Posterior cingulate gyrus (tissue), 11 donors: ENCODE measurements at regions not wholly inside any gene's neighbourhood (a gene's known extent, or its start where the extent isn't known, plus 50 kb on each side); places are given as distances from the start of the nearest gene placed in this dataset.

Source experiments
- DNase-seq, 10 donors: peaks; one replicate each; pipeline versions ENCODE4 v3.0.0 to v3.0.0-alpha.2; 2020 to 2021; ENCODE audit warnings: mixed read lengths in 3 of 10
- intact Hi-C: fragments of 100-400 bp; cut with DNase I; formaldehyde crosslinking; loops from one replicate; pipeline ENCODE4 v1.15.1; 2023

DNA sequence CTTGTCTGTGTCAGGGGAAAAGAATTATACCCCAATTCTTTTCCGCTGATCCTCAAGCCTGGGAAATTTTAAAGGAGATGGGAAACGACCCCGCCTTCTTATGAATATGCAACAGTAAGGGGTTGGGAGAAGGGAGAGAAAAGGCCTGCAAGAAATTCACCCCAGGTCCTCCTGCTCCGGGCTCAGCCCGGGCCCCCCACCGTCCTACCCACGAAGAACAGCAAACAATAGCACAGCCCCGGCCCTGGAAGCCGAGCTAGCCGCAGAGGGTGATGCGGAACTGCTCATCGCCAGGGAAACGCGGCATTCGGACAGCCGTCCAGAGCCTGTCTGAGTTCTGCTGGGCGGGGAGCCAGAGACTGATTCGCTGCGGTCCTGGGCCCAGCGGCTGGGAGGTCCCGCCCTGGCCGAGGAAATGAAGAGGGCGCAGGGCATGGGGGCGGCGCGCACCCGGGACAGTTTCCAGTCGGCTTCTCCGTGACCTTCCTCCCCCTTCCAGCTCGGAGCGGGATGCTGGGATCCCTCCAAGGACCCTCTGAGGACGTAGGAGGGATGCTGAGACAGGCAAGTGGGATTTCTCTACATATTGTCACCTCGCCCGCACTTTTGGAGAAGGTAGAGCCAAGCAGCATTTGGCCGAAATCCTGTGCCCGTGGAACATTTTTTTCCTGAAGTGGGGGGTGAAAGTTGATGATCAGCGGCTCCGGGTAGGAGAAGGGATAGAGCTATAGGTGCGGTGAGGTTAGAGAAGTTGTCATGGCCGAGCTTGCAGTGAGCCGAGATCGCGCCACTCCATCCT, 82.3 kb upstream of the C1QTNF9B start:
- peak; percentile 67 to 95 (median 78) for DNase-seq
- intact Hi-C loops: no loop called here

DNA sequence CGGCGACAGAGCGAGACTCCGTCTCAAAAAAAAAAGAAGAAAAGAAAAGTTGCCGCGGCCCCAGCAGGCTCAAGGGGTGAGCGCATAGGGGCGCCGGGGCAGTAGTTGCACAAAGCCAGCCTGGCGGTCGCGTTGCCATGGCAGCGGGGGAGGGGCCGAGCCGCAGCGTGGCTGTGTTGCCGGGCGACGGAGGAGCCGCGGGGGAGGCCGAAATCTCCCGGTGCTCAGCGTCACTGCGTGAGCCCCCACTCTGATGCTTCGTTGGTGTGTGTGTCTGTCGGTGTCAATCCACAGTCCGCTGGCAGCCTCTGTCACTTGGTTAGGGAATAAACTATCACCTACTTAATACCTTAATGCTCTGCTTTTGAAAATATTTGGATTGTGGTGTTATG, 82.9 kb upstream of the C1QTNF9B start:
- peak; percentile 69 to 98 (median 92) for DNase-seq
- intact Hi-C loops: no loop called here

DNA sequence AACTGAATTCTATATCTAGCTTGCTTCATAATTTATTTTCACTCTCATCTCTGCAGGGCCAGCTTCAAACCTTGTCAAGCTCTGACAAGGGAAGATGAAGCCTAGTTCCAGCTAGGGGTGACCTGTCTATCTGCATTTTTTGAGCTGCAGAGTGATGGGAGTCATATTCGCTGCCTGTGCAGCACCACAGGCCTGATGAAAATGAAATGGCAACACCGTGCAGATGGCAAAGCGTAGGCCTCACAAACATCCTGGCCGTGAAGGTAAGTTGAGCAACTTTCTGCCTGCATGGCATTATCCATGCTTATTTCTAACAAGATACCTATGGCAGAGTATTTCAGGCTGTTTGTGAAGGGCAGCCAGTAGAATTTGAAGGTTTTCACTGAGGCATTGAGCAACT, 86.4 kb upstream of the C1QTNF9B start:
- intact Hi-C loops: no loop called here
- DNase-seq: no peak

DNA sequence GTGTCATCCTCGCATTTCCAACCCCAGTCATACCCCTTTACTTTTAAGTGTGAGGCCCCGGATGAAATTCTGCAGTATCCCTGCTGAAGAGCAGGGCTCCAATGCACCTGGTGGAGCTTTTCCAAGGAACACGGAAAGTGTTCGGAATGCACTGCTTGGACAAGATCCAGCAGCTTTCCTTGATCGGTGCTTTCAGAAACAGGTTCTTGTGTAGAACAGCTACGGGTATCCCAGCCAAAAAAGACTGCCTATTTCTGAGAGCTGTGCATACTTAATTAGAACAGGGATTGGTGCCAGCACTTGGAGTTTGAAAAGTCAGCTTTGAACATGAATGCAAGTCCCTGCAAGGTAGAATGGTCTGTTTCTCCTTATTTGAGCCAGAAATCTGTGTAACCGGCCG, 87.2 kb upstream of the C1QTNF9B start:
- no peak for DNase-seq
- intact Hi-C loops: no loop called here

DNA sequence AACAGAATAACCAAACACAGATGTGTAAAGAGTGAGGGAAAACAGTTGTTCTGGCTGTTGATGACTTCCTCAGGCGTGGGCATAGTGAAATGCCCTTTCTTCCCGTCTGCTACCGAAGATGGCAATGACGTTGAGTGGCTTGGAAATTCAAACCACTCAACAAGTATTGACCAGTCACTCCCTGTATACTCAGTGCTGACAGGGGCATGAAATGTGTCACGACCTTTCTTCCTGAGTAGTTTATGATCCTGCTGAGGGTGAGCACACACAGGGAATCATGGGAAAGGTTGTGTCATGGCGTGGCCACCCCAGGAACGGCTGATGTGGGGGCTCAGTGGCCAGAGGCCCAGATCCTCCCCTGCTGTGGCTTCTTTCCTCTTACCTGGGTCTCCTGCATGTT, 87.8 kb upstream of the C1QTNF9B start:
- no peak for DNase-seq
- intact Hi-C loops: no loop called here

DNA sequence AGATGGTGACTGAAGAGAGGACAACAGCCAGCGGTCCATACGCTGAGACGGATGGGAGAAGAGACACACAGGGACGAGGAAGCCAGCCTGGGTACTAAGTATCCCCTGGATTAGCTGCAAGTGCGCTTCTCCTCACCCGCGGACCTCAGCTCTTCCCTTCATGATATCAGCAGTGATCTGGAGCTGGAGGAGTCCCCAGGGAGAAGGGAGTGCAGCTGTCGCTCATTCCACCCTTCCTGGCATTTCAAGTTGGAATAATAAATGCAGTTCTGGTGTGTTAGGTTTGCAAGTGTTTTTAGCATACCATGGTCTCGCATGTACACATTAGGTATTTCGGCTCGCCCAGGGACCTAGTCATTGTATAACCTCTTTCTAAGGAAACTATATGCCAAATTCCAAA, 88.5 kb upstream of the C1QTNF9B start:
- intact Hi-C loops: no loop called here
- no peak for DNase-seq

DNA sequence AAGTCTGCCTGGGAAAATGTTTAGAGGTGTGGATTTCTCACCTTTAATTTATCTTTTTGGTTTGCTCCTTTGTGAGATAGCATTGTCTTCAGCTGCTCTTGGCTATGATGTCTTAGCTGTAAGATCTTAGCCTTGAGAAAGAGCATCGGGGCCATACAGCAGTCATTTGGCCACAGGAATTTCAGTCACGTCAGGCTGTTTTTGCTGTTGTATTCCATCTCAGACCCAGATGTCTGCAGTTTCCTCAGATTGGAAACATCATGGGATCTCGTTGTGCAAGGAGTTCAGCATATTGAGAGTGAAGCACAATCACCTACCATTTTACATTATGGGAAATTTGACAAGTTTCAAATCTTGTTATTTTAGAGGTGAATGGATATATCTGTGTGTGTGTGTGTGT, 89.3 kb upstream of the C1QTNF9B start:
- DNase-seq: no peak
- intact Hi-C loops: no loop called here

GRCh38 chr13:23987331-23987894, 90.1 kb upstream of the C1QTNF9B start:
- intact Hi-C loops: no loop called here
- DNase-seq: no peak

DNA sequence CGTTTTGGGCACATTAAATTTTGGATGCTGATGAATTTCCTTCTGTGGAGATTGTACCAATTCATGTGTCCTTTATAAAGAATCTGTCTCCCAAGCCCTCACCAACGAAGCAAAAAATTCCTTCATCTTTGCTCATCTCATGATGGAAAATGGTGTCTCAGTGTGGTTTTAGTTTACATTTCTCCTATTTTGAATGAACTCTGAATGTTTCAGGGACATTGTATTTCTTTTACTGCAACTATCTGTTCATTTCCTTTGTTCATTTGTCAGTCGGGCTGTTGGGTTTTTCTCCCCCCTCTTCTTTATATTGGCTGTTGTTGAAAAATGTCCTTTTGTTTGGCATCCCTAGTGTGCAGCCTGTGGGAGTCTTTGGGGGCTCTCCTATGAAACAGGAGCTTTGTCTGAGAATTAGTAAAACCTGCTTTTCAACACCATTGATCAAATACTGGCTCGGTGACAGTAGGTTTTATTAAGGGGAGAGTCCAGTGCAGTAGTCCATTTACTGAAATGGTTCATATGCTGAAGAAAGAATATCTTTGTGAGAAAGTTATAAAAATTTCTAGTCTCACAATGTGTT, 91.3 kb upstream of the C1QTNF9B start:
- no peak for DNase-seq
- intact Hi-C loops: no loop called here

- intact Hi-C loops: no loop called here
- DNase-seq: no peak
These were observed 93.2 kb upstream of the C1QTNF9B start for GRCh38 chr13:23990455-23990854.

DNA sequence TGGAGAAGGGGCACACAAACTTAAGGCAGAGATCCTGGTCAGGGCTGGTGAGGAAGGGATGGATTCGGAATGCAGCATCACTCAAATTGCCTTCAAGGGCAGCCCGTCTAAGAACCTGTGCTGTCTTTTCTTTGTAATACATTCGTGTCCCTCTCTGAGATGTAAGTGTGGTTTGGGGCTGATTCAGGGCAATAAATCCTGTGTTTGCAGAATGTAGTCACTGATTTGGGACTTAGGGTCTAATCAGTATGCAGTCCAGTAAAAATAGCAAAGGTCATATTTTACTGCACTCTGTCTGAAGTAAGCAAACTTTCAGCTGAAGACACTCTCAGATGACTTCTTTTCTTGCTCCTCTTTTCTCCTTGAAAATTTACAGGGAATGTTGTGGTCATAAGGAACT, 93.8 kb upstream of the C1QTNF9B start:
- DNase-seq: no peak
- intact Hi-C loops: no loop called here

DNA sequence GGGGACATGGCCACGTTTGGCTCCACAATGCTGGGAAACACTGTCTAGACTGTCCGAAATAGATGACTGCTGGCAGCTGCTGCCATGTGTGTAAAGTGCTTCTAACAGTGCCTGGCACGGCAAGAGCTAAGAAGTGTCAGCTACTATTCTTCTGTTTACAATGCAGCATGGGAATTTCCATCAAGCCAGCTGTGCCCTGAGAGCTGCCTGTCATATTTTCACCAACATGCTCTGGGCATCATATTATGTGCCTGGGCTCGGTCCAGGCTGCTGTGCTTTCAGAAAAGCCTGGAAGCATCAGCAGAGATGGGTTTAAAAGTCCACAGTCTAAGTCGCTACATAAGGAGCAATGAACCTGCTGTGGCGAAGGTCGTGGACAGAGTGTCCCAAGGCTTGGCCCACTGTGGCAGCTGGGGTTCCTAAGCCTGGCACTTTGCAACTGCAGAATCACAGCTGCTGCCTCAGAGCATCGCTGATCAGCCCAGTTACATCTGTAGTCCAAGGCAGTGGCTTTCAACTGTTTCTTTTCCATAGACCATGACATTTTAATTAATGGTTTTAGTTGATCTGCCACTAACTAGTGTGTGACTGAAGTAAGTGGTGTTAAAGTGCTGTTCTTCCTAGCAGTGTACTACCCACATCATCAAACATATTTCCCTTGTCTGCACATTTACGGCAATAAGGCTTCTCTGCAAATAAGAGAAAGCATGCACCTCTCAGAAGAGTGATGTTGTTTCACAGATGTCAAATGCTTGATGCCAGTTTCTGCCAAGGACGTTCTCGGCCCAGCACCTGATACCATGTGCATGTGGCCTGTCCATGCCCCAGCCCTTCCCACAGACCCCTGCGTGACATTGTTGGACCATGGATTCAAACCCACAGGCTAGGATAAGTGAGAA, 95.7 kb upstream of the C1QTNF9B start:
- DNase-seq: peak; percentile 42 to 97 (median 74)
- intact Hi-C loops: no loop called here

GRCh38 chr13:23993680-23993985, 96.3 kb upstream of the C1QTNF9B start:
- intact Hi-C loops: no loop called here
- DNase-seq: peak in 1 of 10 donors; percentile 31

DNA sequence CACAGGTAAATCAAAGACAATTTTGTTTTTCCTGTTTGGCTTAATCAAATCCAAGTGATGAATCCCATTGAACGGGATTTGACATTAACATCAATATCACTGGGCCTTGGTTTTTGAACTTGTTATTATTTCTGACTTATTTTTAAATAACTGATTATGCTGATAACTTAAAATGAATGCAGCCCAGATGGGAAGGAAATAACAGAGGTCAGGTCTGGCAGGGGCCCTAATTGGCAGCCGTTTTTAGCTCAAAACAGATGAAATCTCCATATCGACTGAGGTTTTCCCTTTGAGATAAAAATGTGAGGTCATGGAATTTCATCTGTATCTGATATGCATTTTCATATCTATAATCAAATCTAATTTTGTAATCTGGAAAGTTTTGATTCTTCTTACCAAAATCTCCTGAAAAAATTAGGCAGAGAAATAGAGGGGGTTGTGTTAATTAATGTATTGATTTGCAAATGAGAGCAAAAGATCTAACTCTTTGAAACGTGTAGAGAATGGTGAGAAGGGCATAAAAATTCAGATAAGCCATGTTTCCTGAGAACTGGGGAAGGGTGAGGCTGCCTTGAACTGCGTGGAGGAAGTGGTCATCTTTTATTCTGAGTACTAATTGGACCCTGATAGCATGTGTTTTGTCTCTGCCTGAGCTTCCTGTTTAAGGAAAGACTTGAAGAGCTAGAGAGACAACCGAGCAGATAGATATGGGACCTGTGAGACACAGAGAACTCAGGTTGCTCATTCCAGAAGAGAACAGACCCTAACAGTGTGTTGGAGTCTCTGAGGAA, 98.2 kb upstream of the C1QTNF9B start:
- intact Hi-C loops: no loop called here
- no peak for DNase-seq

GRCh38 chr13:23996456-23996855, 99.2 kb upstream of the C1QTNF9B start:
- intact Hi-C loops: no loop called here
- no peak for DNase-seq

DNA sequence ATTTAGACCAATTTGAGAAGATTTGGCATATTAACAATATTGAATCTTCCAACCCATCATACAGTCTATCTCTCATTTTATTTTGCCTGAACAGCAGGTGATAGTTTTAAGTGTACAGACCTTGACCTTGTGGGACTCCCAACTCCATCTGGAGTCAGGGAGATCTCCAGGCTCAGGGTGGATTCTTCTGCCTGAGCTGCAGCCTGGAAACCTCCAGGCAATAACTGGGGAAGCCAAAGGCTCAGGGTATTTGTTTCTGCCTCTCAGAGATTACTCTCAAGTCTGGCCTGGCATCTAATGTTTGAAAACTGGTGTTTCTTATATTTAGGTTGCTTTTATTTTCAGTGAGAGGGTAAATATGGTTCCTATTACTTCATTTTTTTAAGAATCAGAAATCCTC, 102.1 kb upstream of the C1QTNF9B start:
- intact Hi-C loops: no loop called here
- no peak for DNase-seq

DNA sequence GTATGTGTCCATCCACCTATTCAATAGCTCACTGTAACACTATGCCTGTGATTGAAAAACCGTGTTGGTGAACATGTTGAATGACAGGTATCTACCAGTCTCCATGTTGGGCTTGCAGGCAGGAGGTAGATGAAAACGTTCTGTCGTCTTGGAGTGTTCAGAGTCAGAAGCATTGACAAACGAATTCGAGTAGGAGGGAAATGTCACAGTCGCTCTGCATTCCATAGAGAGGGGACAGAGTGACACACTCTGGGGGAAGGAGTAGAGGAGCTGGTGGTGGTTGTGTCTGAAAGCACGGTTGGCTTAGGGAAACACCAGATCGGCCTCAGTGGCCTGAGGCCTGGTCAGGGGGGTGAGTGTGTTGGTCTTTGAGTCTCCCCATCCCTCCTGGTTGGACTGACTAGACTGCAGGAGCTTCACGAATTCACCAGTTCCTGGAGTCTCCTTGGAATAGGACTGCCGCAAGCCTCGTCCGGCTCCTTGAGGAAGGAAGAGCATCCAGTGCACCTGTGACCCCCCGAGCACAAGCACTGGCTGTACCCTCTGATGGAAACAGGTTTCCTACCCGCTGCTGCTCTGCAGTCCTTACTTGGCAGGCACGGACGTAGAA, 105.0 kb upstream of the C1QTNF9B start:
- intact Hi-C loops: no loop called here
- DNase-seq: peak in 1 of 10 donors; percentile 60

- no peak for DNase-seq
- intact Hi-C loops: no loop called here
These were observed 107.0 kb upstream of the C1QTNF9B start for GRCh38 chr13:24004142-24004899.

GRCh38 chr13:24004971-24005370, 107.7 kb upstream of the C1QTNF9B start:
- intact Hi-C loops: no loop called here
- DNase-seq: no peak
